ENCODE measurements at regions not wholly inside any gene's neighbourhood (a gene's known extent, or its start where the extent isn't known, plus 50 kb on each side); places are given as distances from the start of the nearest gene placed in this dataset.

DNA sequence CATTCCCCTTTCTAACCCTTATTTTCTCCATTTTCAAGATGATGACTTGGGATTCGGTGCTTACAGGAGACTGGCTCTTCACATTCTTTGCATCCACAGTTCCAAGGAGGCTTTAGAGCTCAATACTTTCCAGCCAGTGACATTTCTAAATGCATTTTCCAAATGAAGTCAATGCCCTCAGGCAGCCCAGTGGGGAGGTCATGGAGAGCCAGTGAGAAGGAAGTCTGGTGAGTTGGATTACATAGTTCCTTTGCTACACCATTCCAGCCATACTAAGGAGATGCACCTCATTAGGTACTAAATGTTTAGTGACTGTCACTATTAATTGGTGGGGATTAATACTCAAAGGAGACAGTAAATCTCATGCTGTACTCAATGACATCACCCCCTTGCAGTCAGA, 248.1 kb downstream of the LRRN1 start:
- TF ChIP-seq, protein P1, sequence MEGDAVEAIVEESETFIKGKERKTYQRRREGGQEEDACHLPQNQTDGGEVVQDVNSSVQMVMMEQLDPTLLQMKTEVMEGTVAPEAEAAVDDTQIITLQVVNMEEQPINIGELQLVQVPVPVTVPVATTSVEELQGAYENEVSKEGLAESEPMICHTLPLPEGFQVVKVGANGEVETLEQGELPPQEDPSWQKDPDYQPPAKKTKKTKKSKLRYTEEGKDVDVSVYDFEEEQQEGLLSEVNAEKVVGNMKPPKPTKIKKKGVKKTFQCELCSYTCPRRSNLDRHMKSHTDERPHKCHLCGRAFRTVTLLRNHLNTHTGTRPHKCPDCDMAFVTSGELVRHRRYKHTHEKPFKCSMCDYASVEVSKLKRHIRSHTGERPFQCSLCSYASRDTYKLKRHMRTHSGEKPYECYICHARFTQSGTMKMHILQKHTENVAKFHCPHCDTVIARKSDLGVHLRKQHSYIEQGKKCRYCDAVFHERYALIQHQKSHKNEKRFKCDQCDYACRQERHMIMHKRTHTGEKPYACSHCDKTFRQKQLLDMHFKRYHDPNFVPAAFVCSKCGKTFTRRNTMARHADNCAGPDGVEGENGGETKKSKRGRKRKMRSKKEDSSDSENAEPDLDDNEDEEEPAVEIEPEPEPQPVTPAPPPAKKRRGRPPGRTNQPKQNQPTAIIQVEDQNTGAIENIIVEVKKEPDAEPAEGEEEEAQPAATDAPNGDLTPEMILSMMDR (IDR thresholded peaks at IDR 0.05): no peak
- TF ChIP-seq, protein P2, sequence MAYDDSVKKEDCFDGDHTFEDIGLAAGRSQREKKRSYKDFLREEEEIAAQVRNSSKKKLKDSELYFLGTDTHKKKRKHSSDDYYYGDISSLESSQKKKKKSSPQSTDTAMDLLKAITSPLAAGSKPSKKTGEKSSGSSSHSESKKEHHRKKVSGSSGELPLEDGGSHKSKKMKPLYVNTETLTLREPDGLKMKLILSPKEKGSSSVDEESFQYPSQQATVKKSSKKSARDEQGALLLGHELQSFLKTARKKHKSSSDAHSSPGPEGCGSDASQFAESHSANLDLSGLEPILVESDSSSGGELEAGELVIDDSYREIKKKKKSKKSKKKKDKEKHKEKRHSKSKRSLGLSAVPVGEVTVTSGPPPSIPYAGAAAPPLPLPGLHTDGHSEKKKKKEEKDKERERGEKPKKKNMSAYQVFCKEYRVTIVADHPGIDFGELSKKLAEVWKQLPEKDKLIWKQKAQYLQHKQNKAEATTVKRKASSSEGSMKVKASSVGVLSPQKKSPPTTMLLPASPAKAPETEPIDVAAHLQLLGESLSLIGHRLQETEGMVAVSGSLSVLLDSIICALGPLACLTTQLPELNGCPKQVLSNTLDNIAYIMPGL (CRISPR knock-in tag; IDR thresholded peaks at IDR 0.05; ENCODE audit: borderline replicate concordance): no peak
- TF ChIP-seq EP300 (IDR thresholded peaks at IDR 0.05): no peak
- no peak for TF ChIP-seq RAD21 (conservative IDR thresholded peaks at IDR 0.05 in 1 of 2, IDR thresholded peaks at IDR 0.05 in 1 of 2)
- TF ChIP-seq CEBPB (IDR thresholded peaks at IDR 0.05): no peak
- TF ChIP-seq, protein P3, sequence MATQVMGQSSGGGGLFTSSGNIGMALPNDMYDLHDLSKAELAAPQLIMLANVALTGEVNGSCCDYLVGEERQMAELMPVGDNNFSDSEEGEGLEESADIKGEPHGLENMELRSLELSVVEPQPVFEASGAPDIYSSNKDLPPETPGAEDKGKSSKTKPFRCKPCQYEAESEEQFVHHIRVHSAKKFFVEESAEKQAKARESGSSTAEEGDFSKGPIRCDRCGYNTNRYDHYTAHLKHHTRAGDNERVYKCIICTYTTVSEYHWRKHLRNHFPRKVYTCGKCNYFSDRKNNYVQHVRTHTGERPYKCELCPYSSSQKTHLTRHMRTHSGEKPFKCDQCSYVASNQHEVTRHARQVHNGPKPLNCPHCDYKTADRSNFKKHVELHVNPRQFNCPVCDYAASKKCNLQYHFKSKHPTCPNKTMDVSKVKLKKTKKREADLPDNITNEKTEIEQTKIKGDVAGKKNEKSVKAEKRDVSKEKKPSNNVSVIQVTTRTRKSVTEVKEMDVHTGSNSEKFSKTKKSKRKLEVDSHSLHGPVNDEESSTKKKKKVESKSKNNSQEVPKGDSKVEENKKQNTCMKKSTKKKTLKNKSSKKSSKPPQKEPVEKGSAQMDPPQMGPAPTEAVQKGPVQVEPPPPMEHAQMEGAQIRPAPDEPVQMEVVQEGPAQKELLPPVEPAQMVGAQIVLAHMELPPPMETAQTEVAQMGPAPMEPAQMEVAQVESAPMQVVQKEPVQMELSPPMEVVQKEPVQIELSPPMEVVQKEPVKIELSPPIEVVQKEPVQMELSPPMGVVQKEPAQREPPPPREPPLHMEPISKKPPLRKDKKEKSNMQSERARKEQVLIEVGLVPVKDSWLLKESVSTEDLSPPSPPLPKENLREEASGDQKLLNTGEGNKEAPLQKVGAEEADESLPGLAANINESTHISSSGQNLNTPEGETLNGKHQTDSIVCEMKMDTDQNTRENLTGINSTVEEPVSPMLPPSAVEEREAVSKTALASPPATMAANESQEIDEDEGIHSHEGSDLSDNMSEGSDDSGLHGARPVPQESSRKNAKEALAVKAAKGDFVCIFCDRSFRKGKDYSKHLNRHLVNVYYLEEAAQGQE (IDR thresholded peaks at IDR 0.05): no peak

Data from A549 (cell line).